Subcutaneous abdominal adipose tissue (tissue), 5 donors: ENCODE measurements at regions not wholly inside any gene's neighbourhood (a gene's known extent, or its start where the extent isn't known, plus 50 kb on each side); places are given as distances from the start of the nearest gene placed in this dataset.

Experiments
- H3K27ac ChIP-seq: one replicate; pipeline ENCODE4 v1.7.0; 2013; ENCODE audit warnings: low read depth, mild to moderate bottlenecking, inconsistent platforms, low read length, moderate library complexity
- H3K27me3 ChIP-seq, 5 donors: one replicate each; pipeline ENCODE4 v1.7.0; 2013; ENCODE audit warnings: low read length in 5 of 5, inconsistent platforms in 1 of 5; ENCODE audit not compliant: control insufficient read depth in 5 of 5, insufficient read depth in 4 of 5
- H3K36me3 ChIP-seq, 5 donors: one replicate each; pipeline ENCODE4 v1.7.0; 2013; ENCODE audit warnings: low read length in 5 of 5; ENCODE audit not compliant: control insufficient read depth in 5 of 5, insufficient read depth in 5 of 5
- H3K4me1 ChIP-seq, 5 donors: one replicate each; pipeline ENCODE4 v1.7.0; 2013; ENCODE audit warnings: low read length in 5 of 5, mild to moderate bottlenecking in 3 of 5, moderate library complexity in 1 of 5; ENCODE audit not compliant: control insufficient read depth in 5 of 5, insufficient read depth in 5 of 5
- H3K4me3 ChIP-seq, 5 donors: one replicate each; pipeline ENCODE4 v1.7.0; 2013; ENCODE audit warnings: low read length in 5 of 5, low read depth in 1 of 5
- H3K9ac ChIP-seq, 5 donors: one replicate each; pipeline ENCODE4 v1.7.0; 2013; ENCODE audit warnings: low read length in 5 of 5, mild to moderate bottlenecking in 4 of 5, moderate library complexity in 3 of 5
- H3K9me3 ChIP-seq, 5 donors: one replicate each; pipeline ENCODE4 v1.7.0; 2013; ENCODE audit warnings: low read length in 5 of 5; ENCODE audit not compliant: control insufficient read depth in 5 of 5
- donor health status: healthy.
- donor health status: healthy.
- donor health status: healthy.
- donor health status: healthy.
- donor health status: healthy.

DNA sequence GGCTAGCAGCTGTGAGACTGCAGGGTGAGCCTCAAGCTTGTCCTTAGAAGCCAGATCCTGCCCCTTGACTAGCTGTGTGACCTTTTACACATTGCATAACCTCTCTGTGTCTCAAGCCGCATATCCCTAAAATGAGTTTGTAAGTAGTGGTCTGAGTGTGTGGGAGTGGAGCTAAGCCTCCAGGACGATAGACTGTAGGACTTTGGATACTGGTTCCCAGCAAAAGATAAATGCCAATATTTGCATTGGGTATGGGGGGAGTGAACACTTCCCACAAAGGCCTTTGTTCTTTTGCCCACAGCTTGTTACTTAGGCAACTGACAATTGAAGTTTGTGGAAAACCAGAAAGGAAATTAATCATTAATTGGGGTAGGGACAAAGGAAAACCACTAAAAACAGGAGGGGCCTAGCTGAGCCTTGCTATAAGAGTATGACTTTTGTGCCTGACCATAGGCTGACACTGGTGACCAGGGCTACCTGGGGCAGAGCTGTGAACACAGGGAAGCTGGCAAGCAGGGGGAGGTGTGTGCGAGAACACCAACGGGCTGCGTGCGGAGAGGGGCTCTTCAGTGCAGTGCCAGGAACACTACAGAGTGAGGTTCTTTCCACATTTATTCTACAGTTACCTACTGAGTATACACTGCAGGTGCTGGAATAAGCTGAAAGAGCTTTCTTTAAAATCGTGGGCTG is 102.4 kb upstream of the ETV3 start:
- no peaks in the 10 kb centered on the region for H3K9me3 ChIP-seq
- H3K36me3 ChIP-seq = no peaks in the 10 kb centered on the region
- H3K4me1 ChIP-seq = no peaks in the 10 kb centered on the region
- no peak overlapping the region for H3K4me3 ChIP-seq
- peaks cover 0 to 8% (median 3%) of the 10 kb centered on the region in 5 donors for H3K27me3 ChIP-seq
- no peak overlapping the region for H3K27ac ChIP-seq
- no peak overlapping the region for H3K9ac ChIP-seq

DNA sequence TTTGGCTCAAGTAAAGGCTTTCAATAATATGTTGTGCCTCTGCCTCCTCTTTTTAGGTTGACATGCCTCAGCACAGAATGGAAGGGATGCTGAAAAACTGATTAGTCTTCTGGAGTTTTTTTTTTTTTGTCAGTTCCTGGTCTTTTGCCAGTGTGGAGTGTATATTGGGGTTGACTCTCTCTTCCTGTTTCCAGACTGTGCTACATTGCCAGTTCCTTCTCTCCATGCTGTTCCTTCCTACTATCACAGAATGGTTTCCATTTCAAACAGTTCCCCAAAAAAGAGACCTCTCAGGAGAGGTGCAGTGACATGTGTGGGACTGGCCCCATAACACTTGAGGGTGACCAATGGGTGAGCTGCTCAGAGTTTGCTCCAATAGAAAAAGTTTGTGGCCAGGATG is 101.7 kb upstream of the ETV3 start:
- Histone ChIP-seq H3K27ac (no peak overlapping the region), H3K4me1 (no peaks in the 10 kb centered on the region), H3K4me3 (no peak overlapping the region), H3K9me3 (no peaks in the 10 kb centered on the region), H3K36me3 (no peaks in the 10 kb centered on the region), H3K27me3 (peaks cover 0 to 8% (median 3%) of the 10 kb centered on the region in 5 donors), H3K9ac (no peak overlapping the region)

DNA sequence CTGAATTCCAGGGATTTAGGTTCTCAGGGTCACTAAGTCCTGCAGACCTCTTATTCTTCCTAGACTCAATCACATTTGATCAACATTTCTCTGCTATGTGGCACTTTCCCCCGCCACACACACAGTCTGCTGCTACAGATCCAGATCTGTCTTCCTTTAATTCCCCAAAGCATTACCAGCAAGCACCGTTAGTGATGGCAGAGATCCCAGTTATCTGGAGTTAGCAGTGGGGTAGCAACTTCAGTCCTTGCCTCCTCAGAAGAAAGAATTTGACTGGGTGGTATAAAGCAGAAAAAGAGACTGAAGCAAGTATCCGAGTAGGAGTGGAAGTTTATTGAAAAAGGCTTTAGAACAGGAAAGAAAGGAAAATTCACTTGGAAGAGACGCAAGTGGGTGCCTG is 100.4 kb upstream of the ETV3 start:
- Histone ChIP-seq H3K27ac (no peak overlapping the region), H3K4me1 (no peaks in the 10 kb centered on the region), H3K9ac (no peak overlapping the region), H3K4me3 (no peak overlapping the region), H3K27me3 (peaks cover 0 to 8% (median 3%) of the 10 kb centered on the region in 5 donors), H3K9me3 (no peaks in the 10 kb centered on the region), H3K36me3 (no peaks in the 10 kb centered on the region)

DNA sequence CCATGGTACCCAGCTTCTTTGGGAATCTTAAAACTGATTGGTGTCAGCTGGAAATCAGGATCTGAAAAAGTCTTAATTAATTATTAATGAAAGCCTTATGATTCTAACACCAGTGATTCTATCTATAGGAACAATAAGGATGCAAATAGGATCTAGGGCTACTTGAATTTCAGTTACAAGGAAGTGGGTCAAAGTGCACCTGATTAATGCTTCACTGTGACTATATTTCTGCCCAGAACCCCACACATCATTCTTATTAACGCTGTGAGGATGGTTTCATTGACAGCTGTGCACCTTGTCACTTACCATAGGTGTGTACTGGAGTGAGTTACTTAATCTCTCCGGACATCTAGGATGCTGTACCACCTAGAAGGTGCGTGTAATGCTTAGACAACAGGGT is 99.8 kb upstream of the ETV3 start:
- Histone ChIP-seq H3K9me3 (no peaks in the 10 kb centered on the region), H3K27ac (no peak overlapping the region), H3K4me1 (no peaks in the 10 kb centered on the region), H3K27me3 (peaks cover 0 to 8% (median 3%) of the 10 kb centered on the region in 5 donors), H3K9ac (no peak overlapping the region), H3K36me3 (no peaks in the 10 kb centered on the region), H3K4me3 (no peak overlapping the region)

DNA sequence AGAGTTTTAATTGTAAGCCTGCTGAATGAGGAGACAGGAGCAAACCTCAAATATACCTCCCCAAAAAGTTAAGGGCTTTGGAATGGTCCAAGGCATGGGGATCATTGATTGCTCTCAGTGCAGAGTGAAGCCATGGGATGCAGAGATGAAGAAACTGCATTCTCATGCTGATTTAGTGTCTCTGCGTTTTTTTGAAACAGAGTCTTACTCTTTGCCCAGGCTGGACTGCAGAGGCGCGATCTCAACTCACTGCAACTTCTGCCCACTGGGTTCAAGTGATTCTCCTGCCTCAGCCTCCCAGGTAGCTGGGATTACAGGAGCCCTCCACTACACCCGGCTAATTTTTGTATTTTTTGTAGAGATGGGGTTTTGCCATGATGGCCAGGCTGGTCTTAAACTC is 99.3 kb upstream of the ETV3 start:
- H3K4me3 ChIP-seq = no peak overlapping the region
- no peaks in the 10 kb centered on the region for H3K36me3 ChIP-seq
- H3K9me3 ChIP-seq = no peaks in the 10 kb centered on the region
- no peaks in the 10 kb centered on the region for H3K4me1 ChIP-seq
- H3K9ac ChIP-seq = no peak overlapping the region
- no peak overlapping the region for H3K27ac ChIP-seq
- H3K27me3 ChIP-seq = peaks cover 0 to 8% (median 3%) of the 10 kb centered on the region in 5 donors

DNA sequence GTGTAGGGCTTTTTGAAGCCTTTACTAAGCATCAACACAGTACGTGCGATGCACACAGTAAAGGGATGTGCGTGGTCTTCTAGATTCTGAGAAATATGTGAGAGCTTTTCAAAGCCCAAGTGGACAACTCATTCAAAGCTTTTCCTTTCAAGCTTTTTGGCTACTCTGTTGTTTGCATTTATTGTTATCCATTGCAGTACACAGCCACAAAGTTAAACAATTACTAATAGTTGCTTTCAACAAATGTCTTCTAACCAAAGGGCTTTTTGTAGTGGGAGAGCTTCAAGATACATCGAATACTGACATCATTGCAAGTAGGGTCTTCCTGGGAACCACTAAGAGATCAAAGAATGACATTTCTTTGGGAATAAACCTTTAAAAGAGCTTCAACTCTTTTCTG is 97.9 kb upstream of the ETV3 start:
- Histone ChIP-seq H3K4me1 (no peaks in the 10 kb centered on the region), H3K9ac (no peak overlapping the region), H3K27me3 (peaks cover 0 to 8% (median 3%) of the 10 kb centered on the region in 5 donors), H3K36me3 (no peaks in the 10 kb centered on the region), H3K27ac (no peak overlapping the region), H3K4me3 (no peak overlapping the region), H3K9me3 (no peaks in the 10 kb centered on the region)

DNA sequence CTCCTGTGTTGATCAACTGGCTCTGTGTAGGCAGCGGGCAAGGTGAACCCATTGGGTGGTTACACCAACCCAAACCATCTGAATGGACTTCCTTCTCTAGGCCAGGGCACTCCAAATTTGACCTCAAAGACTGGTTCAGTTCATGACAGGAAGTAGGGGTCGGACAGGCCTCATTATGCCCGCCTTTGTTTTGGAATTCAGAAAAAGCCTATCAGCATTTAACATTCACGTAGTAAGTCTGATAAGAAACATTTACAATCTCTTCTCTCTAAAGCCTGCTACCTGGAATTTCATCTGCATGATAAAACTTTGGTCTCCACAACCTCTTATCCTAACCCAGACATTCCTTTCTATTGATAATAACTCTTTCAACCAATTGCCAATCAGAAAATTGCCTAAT is 97.1 kb upstream of the ETV3 start:
- H3K4me3 ChIP-seq = no peak overlapping the region
- no peak overlapping the region for H3K27ac ChIP-seq
- H3K9ac ChIP-seq = no peak overlapping the region
- H3K9me3 ChIP-seq = no peaks in the 10 kb centered on the region
- no peaks in the 10 kb centered on the region for H3K36me3 ChIP-seq
- peaks cover 0 to 8% (median 3%) of the 10 kb centered on the region in 5 donors for H3K27me3 ChIP-seq
- H3K4me1 ChIP-seq = no peaks in the 10 kb centered on the region

DNA sequence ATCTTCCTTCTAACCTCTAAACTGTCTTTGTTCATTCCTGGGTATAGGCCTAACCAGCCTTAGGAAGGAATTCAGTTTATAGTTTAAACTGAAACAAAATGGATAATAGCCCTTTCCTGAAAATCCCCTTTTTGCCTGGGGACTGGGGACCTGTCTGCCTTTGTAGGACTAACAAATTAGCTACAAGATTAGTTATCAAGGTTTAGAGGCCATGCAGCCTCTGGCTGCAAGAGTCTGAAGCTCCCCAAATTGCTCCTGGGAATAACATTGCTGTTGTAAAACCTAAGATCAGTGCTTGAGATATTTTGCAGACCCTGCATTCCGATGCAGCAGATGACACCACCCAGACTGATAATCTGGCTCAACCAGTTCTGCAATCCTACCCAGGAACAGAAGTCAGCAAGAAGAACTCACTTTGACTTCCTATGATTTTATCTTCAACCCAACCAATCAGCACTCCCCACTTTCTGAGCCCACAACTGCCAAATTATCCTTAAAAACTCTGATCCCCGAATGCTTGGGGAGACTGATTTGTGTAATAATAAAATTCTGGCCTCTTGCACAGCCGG is 96.6 kb upstream of the ETV3 start:
- Histone ChIP-seq H3K9me3 (no peaks in the 10 kb centered on the region), H3K27ac (no peak overlapping the region), H3K4me3 (no peak overlapping the region), H3K4me1 (no peaks in the 10 kb centered on the region), H3K36me3 (no peaks in the 10 kb centered on the region), H3K9ac (no peak overlapping the region), H3K27me3 (peaks cover 0 to 8% (median 3%) of the 10 kb centered on the region in 5 donors)

DNA sequence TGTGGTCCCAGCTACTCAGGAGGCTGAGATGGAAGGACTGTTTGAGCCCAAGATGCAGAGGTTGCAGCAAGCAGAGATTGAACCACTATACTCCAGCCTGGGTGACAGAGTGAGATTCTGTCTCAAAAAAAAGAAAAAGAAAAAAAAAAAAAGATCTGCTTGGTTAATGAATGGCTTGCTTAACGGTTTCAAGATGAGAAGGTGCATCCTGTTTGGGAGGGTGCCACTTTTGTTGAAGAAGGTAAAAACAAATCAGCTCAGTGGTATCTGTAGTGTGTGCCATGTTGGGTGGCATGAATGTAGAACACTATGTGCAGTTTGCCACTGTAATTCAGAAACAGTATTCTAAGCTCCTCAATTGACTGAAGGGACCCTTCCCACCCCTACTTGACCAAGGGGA is 94.9 kb upstream of the ETV3 start:
- H3K36me3 ChIP-seq = no peaks in the 10 kb centered on the region
- H3K9ac ChIP-seq = no peak overlapping the region
- no peak overlapping the region for H3K27ac ChIP-seq
- H3K27me3 ChIP-seq = peaks cover 0 to 6% (median 2%) of the 10 kb centered on the region in 5 donors
- H3K9me3 ChIP-seq = no peaks in the 10 kb centered on the region
- no peak overlapping the region for H3K4me3 ChIP-seq
- no peaks in the 10 kb centered on the region for H3K4me1 ChIP-seq

DNA sequence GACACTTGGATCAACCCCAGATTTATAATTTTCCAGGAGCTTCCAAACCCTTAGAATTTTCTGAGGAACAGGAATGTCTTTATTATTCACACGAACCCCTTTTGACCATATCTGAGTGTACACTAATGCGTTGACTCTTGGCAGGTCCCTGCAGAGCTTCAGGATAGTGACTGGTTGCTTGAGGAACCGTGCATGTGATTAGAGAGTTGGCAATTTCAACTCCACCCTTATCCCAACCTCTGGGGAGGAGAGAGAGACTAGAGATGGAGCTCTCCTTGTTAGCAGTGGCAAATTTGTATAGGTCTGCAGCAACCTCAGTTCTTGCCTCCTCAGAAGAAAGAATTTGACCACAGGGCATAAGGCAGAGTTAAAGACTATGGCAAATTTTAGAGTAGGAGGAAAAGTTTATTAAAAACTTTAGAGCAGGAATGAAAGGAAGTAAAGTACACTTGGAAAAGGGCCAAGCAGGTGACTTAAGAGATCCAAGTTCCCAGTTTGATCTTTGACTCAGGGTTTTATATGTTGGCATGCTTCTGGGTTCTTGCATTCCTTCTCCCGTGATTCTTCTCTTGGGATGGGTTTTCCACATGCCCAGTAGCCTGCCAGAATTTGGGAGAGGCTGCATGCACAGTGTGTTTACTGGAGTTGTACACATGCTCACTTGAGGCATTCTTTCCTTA is 93.8 kb upstream of the ETV3 start:
- Histone ChIP-seq H3K4me1 (no peaks in the 10 kb centered on the region), H3K36me3 (no peaks in the 10 kb centered on the region), H3K9me3 (no peaks in the 10 kb centered on the region), H3K4me3 (no peak overlapping the region), H3K9ac (no peak overlapping the region), H3K27ac (no peak overlapping the region), H3K27me3 (peaks cover 0 to 3% (median 0%) of the 10 kb centered on the region in 5 donors)
